ENCODE measurements at regions not wholly inside any gene's neighbourhood (a gene's known extent, or its start where the extent isn't known, plus 50 kb on each side); places are given as distances from the start of the nearest gene placed in this dataset.
"Not testable (repeated sequence)": the region's sequence is repeated elsewhere in the genome, so short reads cannot be mapped to it uniquely, and the experiment has no call there.

- not testable (repeated sequence) for DNase-seq (ENCODE audit: low read depth)
Observed at GRCh38 chrX:76774912-76775311, 347.4 kb downstream of the MAGEE1 start.

GRCh38 chrX:76796311-76796710 is 368.8 kb downstream of the MAGEE1 start:
- DNase-seq (ENCODE audit: low read depth), result peak; percentile 0

GRCh38 chrX:76802708-76803107 is 375.2 kb downstream of the MAGEE1 start:
- peak; percentile 1 for DNase-seq (ENCODE audit: low read depth)

GRCh38 chrX:76815754-76816153 is 388.2 kb downstream of the MAGEE1 start:
- no peak for DNase-seq (ENCODE audit: low read depth)

GRCh38 chrX:76817279-76817678 is 389.8 kb downstream of the MAGEE1 start:
- DNase-seq (ENCODE audit: low read depth), result not testable (repeated sequence)

- no peak for DNase-seq (ENCODE audit: low read depth)
Observed at GRCh38 chrX:76821276-76821675, 393.8 kb downstream of the MAGEE1 start.

- no peak for DNase-seq (ENCODE audit: low read depth)
Observed at GRCh38 chrX:76827672-76828071, 400.2 kb downstream of the MAGEE1 start.

GRCh38 chrX:76840902-76841301 is 413.4 kb downstream of the MAGEE1 start:
- DNase-seq (ENCODE audit: low read depth), result not testable (repeated sequence)

GRCh38 chrX:76850851-76851250 is 423.3 kb downstream of the MAGEE1 start:
- DNase-seq (ENCODE audit: low read depth), result no peak

GRCh38 chrX:76862509-76862908 is 435.0 kb downstream of the MAGEE1 start:
- DNase-seq (ENCODE audit: low read depth), result no peak

GRCh38 chrX:76893930-76894329 is 466.4 kb downstream of the MAGEE1 start:
- DNase-seq (ENCODE audit: low read depth), result no peak

GRCh38 chrX:76915836-76916235 is 488.3 kb downstream of the MAGEE1 start:
- DNase-seq (ENCODE audit: low read depth), result no peak

GRCh38 chrX:76918033-76918432 is 490.5 kb downstream of the MAGEE1 start:
- DNase-seq (ENCODE audit: low read depth), result no peak

- DNase-seq (ENCODE audit: low read depth), result no peak
Observed at GRCh38 chrX:76919761-76920160, 492.3 kb downstream of the MAGEE1 start.

- no peak for DNase-seq (ENCODE audit: low read depth)
Observed at GRCh38 chrX:76920607-76921006, 493.1 kb downstream of the MAGEE1 start.

GRCh38 chrX:76921176-76921575 is 493.7 kb downstream of the MAGEE1 start:
- DNase-seq (ENCODE audit: low read depth), result no peak

- no peak for DNase-seq (ENCODE audit: low read depth)
Observed at GRCh38 chrX:76922100-76922499, 494.6 kb downstream of the MAGEE1 start.

- DNase-seq (ENCODE audit: low read depth), result not testable (repeated sequence)
Observed at GRCh38 chrX:76924616-76925015, 497.1 kb downstream of the MAGEE1 start.

- DNase-seq (ENCODE audit: low read depth), result no peak
Observed at GRCh38 chrX:76931518-76931917, 504.0 kb downstream of the MAGEE1 start.

- DNase-seq (ENCODE audit: low read depth), result no peak
Observed at GRCh38 chrX:76957485-76957884, 489.7 kb upstream of the FGF16 start.

- DNase-seq (ENCODE audit: low read depth), result no peak
Observed at GRCh38 chrX:76971393-76972376, 475.5 kb upstream of the FGF16 start.

GRCh38 chrX:76977452-76977851 is 469.7 kb upstream of the FGF16 start:
- no peak for DNase-seq (ENCODE audit: low read depth)

- no peak for DNase-seq (ENCODE audit: low read depth)
Observed at GRCh38 chrX:76987381-76987780, 459.8 kb upstream of the FGF16 start.
